ENCODE measurements at regions not wholly inside any gene's neighbourhood (a gene's known extent, or its start where the extent isn't known, plus 50 kb on each side); places are given as distances from the start of the nearest gene placed in this dataset.

- H3K9me2 ChIP-seq (replicated peaks; ENCODE audit: insufficient read depth, low read length) = no peaks in the 10 kb centered on the region
- DNase-seq = no peak
- H4K20me1 ChIP-seq (ENCODE audit: insufficient read depth, low read length) = no peaks in the 10 kb centered on the region
- no peaks in the 10 kb centered on the region for H3K4me1 ChIP-seq (ENCODE audit: low read length)
- H2AFZ ChIP-seq (ENCODE audit: low read length) = no peak overlapping the region
- no peaks in the 10 kb centered on the region for H3K79me2 ChIP-seq (ENCODE audit: low read length)
- TF ChIP-seq EZH2 (optimal IDR thresholded peaks at IDR 0.05; ENCODE audit: low read depth, low read length) (no peak), CTCF (IDR thresholded peaks at IDR 0.05; ENCODE audit: low read length) (no peak), EZH2phosphoT487 (IDR thresholded peaks at IDR 0.05; ENCODE audit: low read length) (no peak)
- H3K9ac ChIP-seq (ENCODE audit: low read length) = no peak overlapping the region
- H3K36me3 ChIP-seq (replicated peaks; ENCODE audit: insufficient read depth, low read length) = no peaks in the 10 kb centered on the region
- H3K4me3 ChIP-seq (ENCODE audit: low read length) = no peak overlapping the region
- no peak overlapping the region for H3K27ac ChIP-seq (ENCODE audit: low read length)
- no peak overlapping the region for H3K4me2 ChIP-seq (ENCODE audit: low read depth, low read length)
- no peaks in the 10 kb centered on the region for H3K9me3 ChIP-seq (replicated peaks; ENCODE audit: insufficient read depth, low read length)
- no peaks in the 10 kb centered on the region for H3K27me3 ChIP-seq (replicated peaks; ENCODE audit: insufficient read depth, low read length)
- H3F3A ChIP-seq (ENCODE audit: insufficient read depth, low read length) = no peaks in the 10 kb centered on the region
These were observed 268.8 kb downstream of the CYP26B1 start for GRCh38 chr2:71878626-71879508.

GRCh38 chr2:71877636-71878035 is 270.0 kb downstream of the CYP26B1 start:
- no peak for DNase-seq
- Histone ChIP-seq H3K4me3 (ENCODE audit: low read length) (no peak overlapping the region), H3K36me3 (replicated peaks; ENCODE audit: insufficient read depth, low read length) (no peaks in the 10 kb centered on the region), H3K9me2 (replicated peaks; ENCODE audit: insufficient read depth, low read length) (no peaks in the 10 kb centered on the region), H3K79me2 (ENCODE audit: low read length) (no peaks in the 10 kb centered on the region), H4K20me1 (ENCODE audit: insufficient read depth, low read length) (no peaks in the 10 kb centered on the region), H2AFZ (ENCODE audit: low read length) (no peak overlapping the region), H3K4me1 (ENCODE audit: low read length) (no peaks in the 10 kb centered on the region), H3K9ac (ENCODE audit: low read length) (no peak overlapping the region), H3K9me3 (replicated peaks; ENCODE audit: insufficient read depth, low read length) (no peaks in the 10 kb centered on the region), H3K27ac (ENCODE audit: low read length) (no peak overlapping the region), H3F3A (ENCODE audit: insufficient read depth, low read length) (no peaks in the 10 kb centered on the region), H3K4me2 (ENCODE audit: low read depth, low read length) (no peak overlapping the region), H3K27me3 (replicated peaks; ENCODE audit: insufficient read depth, low read length) (no peaks in the 10 kb centered on the region)
- no peak for TF ChIP-seq CTCF (IDR thresholded peaks at IDR 0.05; ENCODE audit: low read length)
- no peak for TF ChIP-seq EZH2phosphoT487 (IDR thresholded peaks at IDR 0.05; ENCODE audit: low read length)
- no peak for TF ChIP-seq EZH2 (optimal IDR thresholded peaks at IDR 0.05; ENCODE audit: low read depth, low read length)

GRCh38 chr2:71876542-71877451 is 270.9 kb downstream of the CYP26B1 start:
- H3K36me3 ChIP-seq (replicated peaks; ENCODE audit: insufficient read depth, low read length) = no peaks in the 10 kb centered on the region
- no peaks in the 10 kb centered on the region for H3K9me2 ChIP-seq (replicated peaks; ENCODE audit: insufficient read depth, low read length)
- TF ChIP-seq CTCF (IDR thresholded peaks at IDR 0.05; ENCODE audit: low read length) = no peak
- no peak for TF ChIP-seq EZH2phosphoT487 (IDR thresholded peaks at IDR 0.05; ENCODE audit: low read length)
- no peak for TF ChIP-seq EZH2 (optimal IDR thresholded peaks at IDR 0.05; ENCODE audit: low read depth, low read length)
- H3K9me3 ChIP-seq (replicated peaks; ENCODE audit: insufficient read depth, low read length) = no peaks in the 10 kb centered on the region
- H3K27ac ChIP-seq (ENCODE audit: low read length) = no peak overlapping the region
- no peaks in the 10 kb centered on the region for H3F3A ChIP-seq (ENCODE audit: insufficient read depth, low read length)
- H3K27me3 ChIP-seq (replicated peaks; ENCODE audit: insufficient read depth, low read length) = no peaks in the 10 kb centered on the region
- H3K9ac ChIP-seq (ENCODE audit: low read length) = no peak overlapping the region
- H3K4me1 ChIP-seq (ENCODE audit: low read length) = no peaks in the 10 kb centered on the region
- H3K4me3 ChIP-seq (ENCODE audit: low read length) = no peak overlapping the region
- no peak overlapping the region for H3K4me2 ChIP-seq (ENCODE audit: low read depth, low read length)
- DNase-seq = no peak
- no peaks in the 10 kb centered on the region for H4K20me1 ChIP-seq (ENCODE audit: insufficient read depth, low read length)
- H3K79me2 ChIP-seq (ENCODE audit: low read length) = no peaks in the 10 kb centered on the region
- H2AFZ ChIP-seq (ENCODE audit: low read length) = no peak overlapping the region

All from MM.1S (cell line).